NOMO-1 (cell line): ENCODE measurements at regions not wholly inside any gene's neighbourhood (a gene's known extent, or its start where the extent isn't known, plus 50 kb on each side); places are given as distances from the start of the nearest gene placed in this dataset.

Experiments
- DNase-seq, 2 experiments: peaks; one replicate each; lab custom pipeline; 2025; ENCODE audit not compliant: unreplicated experiment in 2 of 2; lab: John Stamatoyannopoulos, UW

- DNase-seq = no peak
Observed at GRCh38 chr13:31955101-31955500, 76.5 kb upstream of the FRY start.

- peak; percentile 88 to 90 for DNase-seq
Observed at GRCh38 chr13:31955741-31956140, 75.8 kb upstream of the FRY start.

- no peak for DNase-seq
Observed at GRCh38 chr13:31956980-31957644, 74.5 kb upstream of the FRY start.

- DNase-seq = peak in 1 of 2 experiments; percentile 35
Observed at GRCh38 chr13:31957772-31958171, 73.8 kb upstream of the FRY start.

GRCh38 chr13:31962731-31963370, 68.7 kb upstream of the FRY start:
- no peak for DNase-seq

- DNase-seq = peak in 1 of 2 experiments; percentile 36
Observed at GRCh38 chr13:31963631-31964030, 67.9 kb upstream of the FRY start.

- no peak for DNase-seq
Observed at GRCh38 chr13:31964168-31964567, 67.4 kb upstream of the FRY start.

GRCh38 chr13:31965361-31966066, 66.1 kb upstream of the FRY start:
- no peak for DNase-seq

GRCh38 chr13:31967155-31967554, 64.4 kb upstream of the FRY start:
- no peak for DNase-seq

GRCh38 chr13:31968473-31968872, 63.1 kb upstream of the FRY start:
- DNase-seq = peak; percentile 50 to 80

- no peak for DNase-seq
Observed at GRCh38 chr13:31970231-31970930, 61.2 kb upstream of the FRY start.

- no peak for DNase-seq
Observed at GRCh38 chr13:31972453-31972852, 59.1 kb upstream of the FRY start.

- DNase-seq = no peak
Observed at GRCh38 chr13:31978021-31978420, 53.6 kb upstream of the FRY start.

GRCh38 chr13:31980830-31981229, 50.7 kb upstream of the FRY start:
- DNase-seq = no peak
